ENCODE measurements at regions not wholly inside any gene's neighbourhood (a gene's known extent, or its start where the extent isn't known, plus 50 kb on each side); places are given as distances from the start of the nearest gene placed in this dataset.

- TF ChIP-seq HOMEZ (CRISPR knock-in tag; IDR thresholded peaks at IDR 0.05), result no peak
- TF ChIP-seq ZFX (CRISPR knock-in tag; IDR thresholded peaks at IDR 0.05), result no peak
- no peak for TF ChIP-seq EHMT2 (IDR thresholded peaks at IDR 0.05)
- no peak for TF ChIP-seq ADNP (tag; IDR thresholded peaks at IDR 0.05)
- no peak for TF ChIP-seq PML (IDR thresholded peaks at IDR 0.05; ENCODE audit: low read length)
- TF ChIP-seq POLR2AphosphoS2 (IDR thresholded peaks at IDR 0.05; ENCODE audit: low read length), result no peak
- TF ChIP-seq ZNF436 (CRISPR knock-in tag; IDR thresholded peaks at IDR 0.05), result no peak
- TF ChIP-seq, protein P1, sequence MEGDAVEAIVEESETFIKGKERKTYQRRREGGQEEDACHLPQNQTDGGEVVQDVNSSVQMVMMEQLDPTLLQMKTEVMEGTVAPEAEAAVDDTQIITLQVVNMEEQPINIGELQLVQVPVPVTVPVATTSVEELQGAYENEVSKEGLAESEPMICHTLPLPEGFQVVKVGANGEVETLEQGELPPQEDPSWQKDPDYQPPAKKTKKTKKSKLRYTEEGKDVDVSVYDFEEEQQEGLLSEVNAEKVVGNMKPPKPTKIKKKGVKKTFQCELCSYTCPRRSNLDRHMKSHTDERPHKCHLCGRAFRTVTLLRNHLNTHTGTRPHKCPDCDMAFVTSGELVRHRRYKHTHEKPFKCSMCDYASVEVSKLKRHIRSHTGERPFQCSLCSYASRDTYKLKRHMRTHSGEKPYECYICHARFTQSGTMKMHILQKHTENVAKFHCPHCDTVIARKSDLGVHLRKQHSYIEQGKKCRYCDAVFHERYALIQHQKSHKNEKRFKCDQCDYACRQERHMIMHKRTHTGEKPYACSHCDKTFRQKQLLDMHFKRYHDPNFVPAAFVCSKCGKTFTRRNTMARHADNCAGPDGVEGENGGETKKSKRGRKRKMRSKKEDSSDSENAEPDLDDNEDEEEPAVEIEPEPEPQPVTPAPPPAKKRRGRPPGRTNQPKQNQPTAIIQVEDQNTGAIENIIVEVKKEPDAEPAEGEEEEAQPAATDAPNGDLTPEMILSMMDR (IDR thresholded peaks at IDR 0.05 in 2 of 3, conservative IDR thresholded peaks at IDR 0.05 in 1 of 3; ENCODE audit: insufficient read depth in 2 of 3, low read depth in 1 of 3, low read length in 3 of 3), result no peak
- no peak for TF ChIP-seq TARDBP (IDR thresholded peaks at IDR 0.05)
- TF ChIP-seq FOXM1 (IDR thresholded peaks at IDR 0.05; ENCODE audit: low read depth), result no peak
- no peak for TF ChIP-seq FOXM1 (CRISPR knock-in tag; IDR thresholded peaks at IDR 0.05; ENCODE audit: low read depth)
- no peak for TF ChIP-seq JUND (IDR thresholded peaks at IDR 0.05; ENCODE audit: borderline replicate concordance, low read depth, low read length)
- TF ChIP-seq JUND (tag; IDR thresholded peaks at IDR 0.05; ENCODE audit: borderline replicate concordance, low read depth, low read length), result no peak
- no peak for TF ChIP-seq MAX (CRISPR knock-in tag; IDR thresholded peaks at IDR 0.05)
- TF ChIP-seq E2F5 (CRISPR knock-in tag; IDR thresholded peaks at IDR 0.05), result no peak
These were observed 357.6 kb downstream of the OSR1 start for GRCh38 chr2:19000776-19001175.
